ENCODE measurements at regions not wholly inside any gene's neighbourhood (a gene's known extent, or its start where the extent isn't known, plus 50 kb on each side); places are given as distances from the start of the nearest gene placed in this dataset.
"Not testable (repeated sequence)": the region's sequence is repeated elsewhere in the genome, so short reads cannot be mapped to it uniquely, and the experiment has no call there.

GRCh38 chr7:96829121-96829520, 119.5 kb upstream of the SEM1 start:
- TF ChIP-seq EZH2 (IDR thresholded peaks at IDR 0.05; ENCODE audit: borderline replicate concordance, insufficient read depth, low read length, poor library complexity, severe bottlenecking); EP300 (conservative IDR thresholded peaks at IDR 0.05; ENCODE audit: poor library complexity, severe bottlenecking); TAF1 (IDR thresholded peaks at IDR 0.05; ENCODE audit: low read depth); POLR2AphosphoS5 (IDR thresholded peaks at IDR 0.05): not testable (repeated sequence)
- TF ChIP-seq, protein P1, sequence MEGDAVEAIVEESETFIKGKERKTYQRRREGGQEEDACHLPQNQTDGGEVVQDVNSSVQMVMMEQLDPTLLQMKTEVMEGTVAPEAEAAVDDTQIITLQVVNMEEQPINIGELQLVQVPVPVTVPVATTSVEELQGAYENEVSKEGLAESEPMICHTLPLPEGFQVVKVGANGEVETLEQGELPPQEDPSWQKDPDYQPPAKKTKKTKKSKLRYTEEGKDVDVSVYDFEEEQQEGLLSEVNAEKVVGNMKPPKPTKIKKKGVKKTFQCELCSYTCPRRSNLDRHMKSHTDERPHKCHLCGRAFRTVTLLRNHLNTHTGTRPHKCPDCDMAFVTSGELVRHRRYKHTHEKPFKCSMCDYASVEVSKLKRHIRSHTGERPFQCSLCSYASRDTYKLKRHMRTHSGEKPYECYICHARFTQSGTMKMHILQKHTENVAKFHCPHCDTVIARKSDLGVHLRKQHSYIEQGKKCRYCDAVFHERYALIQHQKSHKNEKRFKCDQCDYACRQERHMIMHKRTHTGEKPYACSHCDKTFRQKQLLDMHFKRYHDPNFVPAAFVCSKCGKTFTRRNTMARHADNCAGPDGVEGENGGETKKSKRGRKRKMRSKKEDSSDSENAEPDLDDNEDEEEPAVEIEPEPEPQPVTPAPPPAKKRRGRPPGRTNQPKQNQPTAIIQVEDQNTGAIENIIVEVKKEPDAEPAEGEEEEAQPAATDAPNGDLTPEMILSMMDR (IDR thresholded peaks at IDR 0.05; ENCODE audit: poor library complexity, severe bottlenecking), result not testable (repeated sequence)
